HepG2 (cell line): ENCODE measurements at regions not wholly inside any gene's neighbourhood (a gene's known extent, or its start where the extent isn't known, plus 50 kb on each side); places are given as distances from the start of the nearest gene placed in this dataset.

ENCODE experiments used
- ADNP ChIP-seq: sonication (generic); formaldehyde crosslinking; IDR thresholded peaks from 2 replicates; pipeline ENCODE4 v1.4.0; 2020; ENCODE audit warnings: missing genetic modification reagents
- CBX2 ChIP-seq, 2 experiments: fragments of 200-600 bp in 1 of 2; sonication (generic); formaldehyde crosslinking in 1 of 2; IDR thresholded peaks; 2 replicates each; pipeline versions ENCODE4 v1.7.0 to v1.8.1; 2018 to 2022; ENCODE audit warnings: low read depth in 2 of 2, low read length in 1 of 2, mild to moderate bottlenecking in 1 of 2, missing genetic modification reagents in 1 of 2
- CBX5 ChIP-seq: sonication (generic); formaldehyde crosslinking; IDR thresholded peaks from 2 replicates; pipeline ENCODE4 v1.4.0; 2020; ENCODE audit warnings: missing genetic modification reagents, borderline replicate concordance
- CTCF ChIP-seq: sonication (generic); formaldehyde crosslinking; IDR thresholded peaks from 2 replicates; pipeline ENCODE4 v1.5.0; 2020; ENCODE audit warnings: mild to moderate bottlenecking, missing genetic modification reagents, moderate library complexity
- EZH2 ChIP-seq: conservative IDR thresholded peaks from 2 replicates; pipeline ENCODE4 v1.6.1; 2012; ENCODE audit warnings: mild to moderate bottlenecking, low read depth, low read length, moderate library complexity
- MTF1 ChIP-seq: sonication (generic); formaldehyde crosslinking; IDR thresholded peaks from 2 replicates; pipeline ENCODE4 v1.5.0; 2020; ENCODE audit warnings: missing genetic modification reagents
- POLR2A ChIP-seq, 2 experiments: IDR thresholded peaks; 2 replicates each; pipeline ENCODE4 v1.6.1; 2011; ENCODE audit warnings: low read depth in 2 of 2, low read length in 2 of 2, mild to moderate bottlenecking in 1 of 2, moderate library complexity in 1 of 2; ENCODE audit not compliant: insufficient read depth in 1 of 2
- POLR2AphosphoS2 ChIP-seq: IDR thresholded peaks from 2 replicates; pipeline ENCODE4 v1.6.1; 2011; ENCODE audit warnings: low read depth, low read length, improper control_type of control experiment
- PRDM15 ChIP-seq: sonication (generic); formaldehyde crosslinking; IDR thresholded peaks from 2 replicates; pipeline ENCODE4 v1.4.0; 2020; ENCODE audit warnings: missing genetic modification reagents
- ZNF276 ChIP-seq: sonication (generic); formaldehyde crosslinking; IDR thresholded peaks from 2 replicates; pipeline ENCODE4 v1.4.0; 2020; ENCODE audit warnings: mild to moderate bottlenecking, low read depth, missing genetic modification reagents
- ZNF30 ChIP-seq: sonication (generic); formaldehyde crosslinking; IDR thresholded peaks from 2 replicates; pipeline ENCODE4 v1.5.0; 2020; ENCODE audit warnings: mild to moderate bottlenecking, missing genetic modification reagents

DNA sequence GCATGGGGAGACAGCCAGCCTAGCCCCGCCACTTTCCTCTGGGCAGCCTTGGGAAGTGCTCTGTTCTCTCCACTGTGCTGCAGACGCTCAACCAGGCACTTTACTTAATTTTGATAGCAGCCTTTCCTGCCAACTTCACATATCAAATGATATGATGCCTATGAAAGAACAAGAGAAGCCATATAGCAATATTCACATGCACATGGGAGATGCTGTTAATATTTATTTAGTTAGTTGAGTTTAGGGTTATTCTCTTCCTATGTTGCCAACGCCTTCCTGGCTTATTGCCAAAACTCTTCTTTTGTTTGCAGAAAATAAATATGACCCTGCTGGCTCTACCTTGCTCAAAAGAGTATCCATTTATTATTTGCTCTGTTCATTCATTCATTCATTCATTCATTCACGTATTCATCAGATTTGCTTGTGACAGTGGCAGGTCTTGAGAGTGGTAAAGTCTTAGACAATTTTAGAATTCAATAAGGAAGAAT, 99.3 kb downstream of the GATA6 start:
- TF ChIP-seq CTCF (CRISPR knock-in tag) = no peak
- no peak for TF ChIP-seq CBX2 (IDR thresholded peaks at IDR 0.05; ENCODE audit: low read depth, low read length)
- no peak for TF ChIP-seq CBX2 (CRISPR knock-in tag; IDR thresholded peaks at IDR 0.05; ENCODE audit: low read depth)
- TF ChIP-seq POLR2A (IDR thresholded peaks at IDR 0.05; ENCODE audit: insufficient read depth in 1 of 2, low read depth in 2 of 2, low read length in 2 of 2) = no peak
- TF ChIP-seq CBX5 (CRISPR knock-in tag) = no peak
- no peak for TF ChIP-seq POLR2AphosphoS2
- TF ChIP-seq EZH2 = no peak
- no peak for TF ChIP-seq ADNP (CRISPR knock-in tag)
- TF ChIP-seq PRDM15 (CRISPR knock-in tag) = no peak
- no peak for TF ChIP-seq MTF1 (CRISPR knock-in tag)
- TF ChIP-seq ZNF30 (CRISPR knock-in tag) = no peak
- no peak for TF ChIP-seq ZNF276 (CRISPR knock-in tag)
